ENCODE measurements at regions not wholly inside any gene's neighbourhood (a gene's known extent, or its start where the extent isn't known, plus 50 kb on each side); places are given as distances from the start of the nearest gene placed in this dataset.

DNA sequence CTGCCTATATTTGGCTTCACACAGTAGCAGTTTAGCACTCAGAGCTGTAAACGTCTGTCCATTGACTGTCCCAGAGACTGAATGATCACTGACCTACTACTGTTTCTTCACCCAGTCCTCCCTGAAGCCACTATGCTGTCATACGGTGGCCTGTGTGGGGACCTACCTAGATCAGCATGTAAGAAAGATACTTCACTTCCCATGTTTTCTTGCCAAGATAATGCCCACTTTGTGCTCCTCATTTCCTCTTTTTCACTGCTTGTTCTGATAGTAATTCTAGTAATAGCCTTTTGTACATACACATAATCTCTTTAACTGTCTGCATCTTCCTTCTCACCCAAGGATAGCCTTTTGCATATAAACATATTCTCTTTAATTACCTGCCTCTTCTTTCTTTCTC lies 109.9 kb upstream of the TIAM2 start:
- no peak for DNase-seq (ENCODE audit: low read depth, low spot score)

DNA sequence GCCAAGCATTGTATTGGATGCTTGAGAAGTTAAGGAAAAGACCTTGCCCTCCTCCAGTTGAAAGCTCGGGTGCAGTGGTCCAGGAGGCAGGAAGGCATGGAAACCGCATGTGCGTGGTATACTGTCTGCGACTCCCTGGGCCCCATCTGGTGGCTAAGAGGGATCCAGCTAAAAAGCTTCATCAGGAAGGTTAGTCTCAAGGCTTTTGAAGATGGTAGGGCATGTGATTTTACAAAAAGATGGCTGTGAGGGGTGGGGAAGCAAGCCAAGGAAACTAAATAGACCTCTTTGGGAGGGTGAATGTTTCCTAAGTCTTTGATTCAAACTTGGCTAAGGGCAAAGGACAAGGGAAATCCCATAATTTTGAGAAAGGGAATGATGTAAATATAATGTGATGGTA lies 109.1 kb upstream of the TIAM2 start:
- no peak for DNase-seq (ENCODE audit: low read depth, low spot score)

DNA sequence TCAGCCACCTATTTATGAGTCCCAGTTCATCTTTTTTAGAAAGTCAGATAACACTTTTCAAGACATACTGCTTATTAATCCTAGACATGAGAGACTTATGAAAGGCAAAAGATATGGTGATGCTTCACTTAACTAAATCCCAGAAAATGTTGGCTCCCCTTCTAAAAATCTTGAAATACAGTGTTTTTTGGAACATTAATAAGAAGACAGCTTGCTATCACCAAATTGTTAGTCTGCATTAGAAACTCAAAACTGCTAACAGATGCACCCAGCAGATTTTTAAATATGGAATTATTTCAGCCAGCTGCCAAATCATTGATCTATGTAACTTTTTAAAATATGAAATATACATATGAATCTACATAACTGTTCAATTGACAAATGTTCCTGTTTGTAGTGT lies 108.6 kb upstream of the TIAM2 start:
- no peak for DNase-seq (ENCODE audit: low read depth, low spot score)

DNA sequence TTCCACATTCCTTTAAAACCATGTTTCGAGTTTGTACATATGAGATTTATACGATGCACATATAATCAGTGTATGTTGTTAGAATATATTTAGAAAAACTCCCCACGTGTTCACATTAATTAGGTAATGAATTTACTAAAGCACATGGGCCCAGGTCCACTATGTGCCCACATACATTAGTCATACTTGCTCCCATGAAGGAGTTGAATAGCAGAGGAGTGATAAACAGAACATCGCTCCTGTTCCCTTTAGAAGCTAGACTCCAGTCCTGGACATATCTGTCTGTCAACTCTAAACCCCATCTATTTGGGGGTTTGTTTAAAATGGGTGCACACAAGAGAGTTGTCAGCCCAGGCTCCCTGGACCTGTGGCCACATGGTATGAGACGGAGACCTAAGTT lies 108.1 kb upstream of the TIAM2 start:
- DNase-seq (ENCODE audit: low read depth, low spot score), result no peak

DNA sequence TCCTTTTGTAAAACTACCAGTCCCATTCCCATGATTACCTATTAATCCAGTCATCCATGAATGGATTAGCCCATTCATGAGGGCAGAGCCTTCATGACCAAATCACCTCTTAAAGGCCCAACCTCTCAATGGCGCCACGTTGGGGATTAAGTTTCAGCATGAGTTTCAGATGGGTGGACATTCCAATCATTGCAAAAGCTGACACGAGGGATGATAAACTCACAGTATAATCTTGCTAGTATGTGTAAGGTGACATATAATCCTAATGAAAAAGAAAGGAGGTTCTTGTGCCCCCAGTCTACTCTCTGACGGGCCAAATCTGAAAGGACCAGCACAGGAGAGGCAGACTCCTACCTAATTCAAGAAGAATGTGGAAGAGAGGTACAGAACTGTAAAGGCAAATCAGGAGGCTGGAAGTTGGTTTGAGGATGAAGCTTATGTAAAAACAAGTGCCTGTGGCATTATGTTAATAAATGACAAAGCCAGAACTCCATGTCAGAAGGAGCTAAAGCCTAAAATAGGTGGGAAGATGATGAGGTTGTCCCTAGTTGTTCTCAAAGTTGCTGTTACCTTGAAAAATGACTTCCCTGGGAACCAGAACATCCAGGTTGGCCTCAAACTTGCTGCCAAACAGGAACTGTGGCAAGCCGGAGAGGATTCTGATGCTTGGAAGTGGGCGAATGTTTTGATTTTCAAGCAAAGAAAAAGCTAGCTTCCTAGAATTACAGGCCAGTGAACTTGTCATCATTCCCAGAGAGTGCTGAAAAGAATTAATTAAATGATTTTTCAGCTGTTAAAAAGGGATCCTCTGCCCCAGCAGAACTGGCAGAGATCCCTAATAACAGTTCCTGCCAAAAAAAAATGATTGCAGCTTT lies 106.5 kb upstream of the TIAM2 start:
- no peak for DNase-seq (ENCODE audit: low read depth, low spot score)

DNA sequence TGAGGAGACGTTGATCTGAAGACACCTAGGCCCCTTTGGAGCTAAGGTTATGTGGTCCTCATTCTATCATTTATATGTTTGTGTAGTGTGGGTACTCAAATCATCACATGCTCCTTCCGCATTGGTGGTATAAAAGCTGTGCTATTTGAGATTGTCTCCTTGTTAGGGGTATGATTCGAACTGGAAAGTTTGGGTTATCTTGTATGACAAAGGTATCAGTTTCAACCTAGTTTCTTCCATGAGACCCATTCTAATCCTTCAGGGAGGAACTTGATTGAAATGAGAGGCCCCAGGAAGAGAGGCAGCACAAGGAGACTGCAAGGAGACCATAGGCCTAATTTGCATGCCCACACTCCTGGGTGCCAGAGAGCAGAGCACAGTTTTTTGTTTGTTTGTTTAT lies 104.2 kb upstream of the TIAM2 start:
- DNase-seq (ENCODE audit: low read depth, low spot score), result no peak

DNA sequence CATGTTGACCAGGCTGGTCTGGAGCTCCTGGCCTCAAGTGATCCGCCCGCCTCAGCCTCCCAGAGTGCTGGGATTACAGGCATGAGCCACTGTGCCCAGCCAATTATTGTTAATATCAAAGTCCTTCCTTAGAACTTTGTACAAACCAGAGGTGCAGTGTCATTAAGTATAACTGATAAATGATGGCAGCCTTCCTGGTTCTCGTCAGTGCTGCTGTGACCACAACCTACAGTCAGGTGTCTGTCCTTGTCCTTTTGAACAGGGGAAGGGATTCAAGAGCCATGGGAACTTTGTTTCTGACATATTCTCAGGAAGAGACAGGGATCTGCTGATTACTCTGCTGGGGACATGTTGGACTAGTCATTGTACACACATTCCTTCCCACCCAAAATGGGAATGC lies 103.2 kb upstream of the TIAM2 start:
- DNase-seq (ENCODE audit: low read depth, low spot score), result no peak

DNA sequence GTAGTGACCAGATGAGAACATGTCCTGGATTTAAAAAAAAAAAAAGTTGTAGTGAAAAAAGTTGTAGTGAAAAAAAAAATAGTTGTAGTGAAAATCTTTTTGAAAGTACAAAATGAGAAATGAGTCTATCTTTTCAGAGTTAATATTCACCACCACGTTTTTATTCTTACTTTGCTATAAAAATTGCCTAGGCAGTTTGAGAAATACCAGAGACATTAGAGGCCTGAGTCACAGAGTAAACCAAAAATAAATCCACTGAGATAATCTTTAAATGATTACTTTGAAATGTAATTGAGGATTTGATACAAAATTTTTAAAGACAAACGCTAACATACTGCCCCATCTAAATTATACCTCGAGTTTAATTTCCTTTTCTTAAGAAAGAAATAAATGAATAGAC lies 101.2 kb upstream of the TIAM2 start:
- no peak for DNase-seq (ENCODE audit: low read depth, low spot score)

DNA sequence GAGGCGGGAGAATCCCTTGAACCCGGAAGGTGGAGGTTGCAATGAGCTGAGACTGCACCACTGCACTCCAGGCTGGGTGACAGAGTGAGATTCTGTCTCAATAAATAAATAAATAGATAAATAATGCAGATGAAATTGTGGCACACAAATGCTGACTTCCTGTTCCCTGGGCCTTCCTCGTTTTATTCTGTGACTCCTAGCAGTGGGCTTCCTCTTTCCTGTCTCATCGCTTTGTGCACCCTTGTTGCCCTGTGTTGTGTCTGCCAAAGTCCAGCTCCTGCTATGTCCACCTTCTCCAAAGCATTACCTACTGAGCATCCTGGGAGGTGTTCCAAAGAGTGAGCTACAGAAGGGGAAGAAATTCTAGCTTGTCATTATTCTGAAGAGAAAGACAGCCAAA lies 100.2 kb upstream of the TIAM2 start:
- no peak for DNase-seq (ENCODE audit: low read depth, low spot score)

DNA sequence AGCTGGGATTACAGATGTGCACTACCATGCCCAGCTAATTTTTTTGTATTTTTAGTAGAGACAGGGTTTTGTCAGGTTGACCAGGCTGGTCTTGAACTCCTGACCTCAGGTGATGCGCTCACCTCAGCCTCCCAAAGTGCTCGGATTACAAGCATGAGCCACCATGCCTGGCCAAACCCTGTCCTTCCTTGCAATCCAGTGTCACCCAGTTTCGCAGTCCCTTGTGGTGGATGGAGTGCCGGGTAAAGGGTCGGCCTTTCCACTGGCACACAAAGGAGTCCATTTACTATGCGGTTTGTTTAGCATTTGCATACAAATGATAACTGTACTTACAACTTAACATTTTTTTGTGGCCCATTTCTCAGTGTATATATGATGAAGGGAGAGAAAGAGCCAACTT lies 99.3 kb upstream of the TIAM2 start:
- DNase-seq (ENCODE audit: low read depth, low spot score), result no peak

DNA sequence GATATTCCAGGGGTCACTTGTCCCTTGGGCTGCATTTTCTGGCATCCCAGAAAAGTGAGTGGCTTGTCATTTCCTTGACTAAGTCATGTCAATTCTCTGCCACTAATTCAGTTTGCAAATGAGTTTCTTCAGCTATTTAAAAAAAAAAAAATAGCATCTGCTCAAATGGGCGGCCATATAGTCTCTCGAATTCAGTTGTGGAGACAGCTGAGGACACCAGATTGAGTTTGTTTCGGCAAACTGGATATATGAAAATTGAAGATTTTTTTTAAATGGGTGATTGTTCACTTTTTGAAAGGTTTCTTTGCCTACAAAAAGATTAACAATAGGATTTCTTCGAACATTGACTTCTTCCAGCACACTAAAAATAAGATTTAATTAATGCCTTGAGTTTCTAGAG lies 96.3 kb upstream of the TIAM2 start:
- no peak for DNase-seq (ENCODE audit: low read depth, low spot score)

DNA sequence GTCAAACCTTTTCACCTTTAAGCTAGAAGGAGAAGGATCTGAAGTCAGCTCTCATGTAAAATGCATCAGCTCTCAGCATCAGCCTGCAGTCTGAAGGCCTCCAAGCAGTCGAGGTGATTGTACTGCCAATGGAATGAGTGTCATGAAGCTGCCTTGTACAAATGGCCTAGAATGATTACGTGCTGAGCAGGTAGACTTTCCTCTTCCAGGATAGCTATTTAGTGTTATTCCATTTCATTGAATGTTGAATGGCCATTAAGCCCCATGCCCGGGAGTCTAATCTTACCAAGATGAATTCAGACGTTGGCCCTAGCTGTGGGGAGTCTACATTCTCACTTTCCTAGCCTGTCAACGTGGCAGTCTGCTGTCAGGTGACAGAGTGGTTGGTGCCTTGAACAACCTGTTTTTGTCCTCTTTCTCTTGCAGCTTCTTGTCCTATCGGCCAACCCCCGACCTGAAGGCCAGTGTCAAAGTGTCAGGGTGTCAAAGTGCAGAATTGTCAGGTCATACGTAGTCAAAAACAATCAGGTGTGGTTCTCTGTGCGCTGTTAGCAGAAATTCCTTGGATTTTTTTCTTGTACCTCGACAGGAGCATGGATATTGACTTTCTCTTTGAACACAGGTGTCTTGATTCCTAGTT lies 95.2 kb upstream of the TIAM2 start:
- DNase-seq (ENCODE audit: low read depth, low spot score), result no peak

DNA sequence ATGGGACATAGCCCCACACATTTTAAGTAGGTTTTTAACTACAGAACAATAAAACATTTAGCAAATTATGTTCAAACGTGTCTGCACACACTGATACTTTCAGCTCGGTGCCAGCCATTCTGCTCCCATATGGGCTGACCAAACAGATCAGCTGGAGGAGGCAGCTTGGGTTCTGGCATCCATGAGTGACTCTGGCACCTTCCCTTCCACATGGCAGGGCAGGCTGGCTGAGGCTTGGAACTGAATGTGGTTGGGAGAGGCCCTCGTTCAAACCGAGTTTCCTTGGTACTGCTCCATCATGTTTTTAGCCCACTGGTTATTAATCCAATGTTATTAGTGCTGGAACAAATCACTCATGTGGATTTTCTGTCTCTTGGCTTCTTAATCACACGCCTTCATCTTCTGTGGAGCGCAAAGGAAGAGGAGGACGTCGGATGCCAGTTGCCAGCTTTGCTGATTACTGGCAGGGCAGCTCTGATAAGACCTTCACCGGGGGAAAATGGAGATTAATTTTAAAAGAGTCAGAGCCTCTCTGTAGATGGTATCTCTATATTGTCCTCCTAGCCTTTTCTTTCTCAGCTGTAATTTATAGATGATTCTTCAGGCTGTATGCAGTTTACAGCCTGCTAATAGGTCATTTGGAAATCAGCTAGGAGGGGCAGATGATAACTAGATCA lies 93.1 kb upstream of the TIAM2 start:
- no peak for DNase-seq (ENCODE audit: low read depth, low spot score)

DNA sequence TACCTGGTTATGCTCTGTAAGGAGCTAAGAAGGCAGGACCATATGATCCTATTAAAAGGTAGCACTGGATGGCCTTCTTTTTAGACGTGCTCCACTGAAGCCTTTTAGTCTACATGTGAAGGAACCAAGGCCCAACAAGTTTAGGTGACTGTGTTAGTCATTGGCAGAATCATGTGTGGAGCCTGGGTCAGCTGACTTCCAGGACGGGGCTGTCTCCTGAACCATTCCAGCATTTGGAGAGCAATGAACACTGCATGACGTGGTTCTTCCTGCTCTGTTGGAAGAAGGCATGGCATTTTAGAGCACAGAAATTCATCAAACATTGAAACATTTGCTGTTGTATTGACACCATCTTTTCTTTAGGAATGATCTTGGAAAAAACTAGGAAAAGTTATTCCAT lies 87.8 kb upstream of the TIAM2 start:
- no peak for DNase-seq (ENCODE audit: low read depth, low spot score)

DNA sequence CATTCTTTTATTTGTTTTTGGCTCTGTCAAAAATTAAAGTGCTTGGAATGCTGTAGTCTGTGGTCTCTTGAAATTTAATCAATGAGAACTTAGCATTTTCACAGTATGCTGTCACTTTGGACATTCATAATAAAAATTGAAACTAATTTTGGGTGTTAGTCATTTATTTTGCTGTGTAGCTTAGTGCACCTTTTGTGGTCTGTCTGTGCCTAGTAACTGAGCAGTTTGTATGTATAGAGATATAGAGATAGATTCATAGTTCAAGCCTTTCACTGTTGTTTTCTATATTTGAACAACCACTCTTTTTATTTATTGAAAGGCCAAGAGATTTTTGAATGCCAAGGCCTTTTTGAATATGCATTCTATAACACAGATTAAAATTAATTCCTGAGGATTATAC lies 86.4 kb upstream of the TIAM2 start:
- no peak for DNase-seq (ENCODE audit: low read depth, low spot score)

DNA sequence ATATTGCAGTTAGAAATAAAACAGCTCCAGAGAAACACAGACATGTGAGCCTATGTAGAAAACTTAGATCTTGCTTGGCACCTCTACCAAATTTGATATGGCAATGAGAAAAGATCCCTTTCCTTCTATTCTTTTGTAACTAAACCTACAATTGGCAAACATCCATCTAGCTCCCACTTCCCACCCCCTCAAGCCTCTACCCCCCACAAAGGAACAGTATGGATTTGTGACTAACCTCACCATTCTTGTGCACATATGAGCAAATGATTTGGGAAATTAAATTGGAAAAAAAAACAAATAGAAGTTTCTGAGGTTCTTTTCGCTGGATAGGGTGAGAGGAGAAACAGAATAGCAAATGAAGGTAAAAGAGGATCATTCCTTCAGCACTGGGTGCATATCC lies 85.8 kb upstream of the TIAM2 start:
- no peak for DNase-seq (ENCODE audit: low read depth, low spot score)

DNA sequence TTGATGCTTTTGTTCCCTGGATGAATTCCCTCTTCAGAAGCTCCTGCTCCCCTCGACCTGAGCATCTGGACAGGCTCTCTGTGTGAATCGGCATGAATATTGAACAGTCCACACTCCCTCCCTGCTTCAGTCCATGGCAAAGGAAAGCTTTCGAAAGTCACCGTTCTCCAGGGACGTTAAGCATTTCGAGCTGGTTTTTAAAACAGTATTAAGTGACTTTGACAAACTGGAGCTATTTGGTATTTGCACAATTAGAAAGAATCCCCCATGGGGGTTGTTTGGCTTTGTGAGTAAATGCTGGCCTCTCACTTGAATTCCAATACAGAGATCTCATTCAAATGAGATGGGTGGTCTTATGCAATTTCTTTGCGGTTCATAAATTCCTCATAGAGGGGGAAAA lies 85.3 kb upstream of the TIAM2 start:
- DNase-seq (ENCODE audit: low read depth, low spot score), result no peak

DNA sequence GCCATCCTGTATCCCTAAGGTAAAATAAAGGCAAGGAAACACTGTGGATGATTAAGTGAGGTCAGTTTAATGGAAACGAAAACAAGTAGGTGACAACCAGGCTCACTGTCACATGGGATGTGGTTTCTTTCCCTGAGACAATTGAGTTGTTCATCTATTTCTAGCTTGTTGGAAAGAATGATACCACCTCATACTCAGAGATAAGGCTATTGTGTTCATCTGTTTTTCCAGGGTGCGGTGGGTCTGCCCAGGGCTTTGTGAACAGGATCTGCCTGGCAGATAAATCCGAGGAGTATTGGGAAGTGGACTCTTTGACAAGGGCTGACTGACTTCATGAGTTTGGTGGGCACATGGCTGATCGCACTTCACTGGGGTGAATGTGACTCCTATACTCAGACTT lies 80.8 kb upstream of the TIAM2 start:
- no peak for DNase-seq (ENCODE audit: low read depth, low spot score)

DNA sequence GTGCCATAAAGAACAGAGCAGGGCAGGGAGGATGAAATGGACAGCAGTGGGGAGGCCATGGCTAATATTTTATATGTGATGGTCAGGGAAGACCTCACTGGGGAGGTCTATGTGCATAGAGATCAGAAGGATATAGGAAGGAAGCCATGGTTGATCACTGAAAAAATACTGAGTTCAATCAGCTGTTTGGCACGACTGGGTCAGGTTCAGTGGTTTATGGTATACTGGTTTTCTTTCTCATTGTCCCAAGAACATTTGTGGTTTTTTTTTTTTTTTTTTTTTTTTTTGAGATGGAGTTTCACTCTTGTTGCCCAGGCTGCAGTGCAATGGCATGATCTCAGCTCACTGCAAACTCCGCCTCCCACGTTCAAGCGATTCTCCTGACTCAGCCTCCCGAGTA lies 78.3 kb upstream of the TIAM2 start:
- no peak for DNase-seq (ENCODE audit: low read depth, low spot score)

DNA sequence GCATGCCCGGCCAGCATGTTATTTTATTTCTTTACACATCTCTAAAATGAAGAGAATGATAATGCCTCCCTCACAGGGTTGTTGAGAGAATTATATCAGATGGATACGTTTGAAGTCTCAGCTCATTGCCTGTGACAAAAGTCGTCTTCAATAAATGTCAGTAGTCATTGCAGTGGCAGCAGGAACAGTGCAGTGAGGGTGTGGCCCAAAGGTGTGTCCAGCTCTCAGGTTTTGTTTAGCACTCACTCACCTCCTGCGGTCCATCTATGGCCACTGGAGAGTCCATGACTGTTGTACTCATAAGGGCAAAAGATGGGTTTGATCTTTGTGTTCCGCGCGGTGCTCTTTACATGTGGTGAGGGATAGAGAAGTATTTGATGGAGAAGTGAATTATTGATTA lies 77.2 kb upstream of the TIAM2 start:
- no peak for DNase-seq (ENCODE audit: low read depth, low spot score)

DNA sequence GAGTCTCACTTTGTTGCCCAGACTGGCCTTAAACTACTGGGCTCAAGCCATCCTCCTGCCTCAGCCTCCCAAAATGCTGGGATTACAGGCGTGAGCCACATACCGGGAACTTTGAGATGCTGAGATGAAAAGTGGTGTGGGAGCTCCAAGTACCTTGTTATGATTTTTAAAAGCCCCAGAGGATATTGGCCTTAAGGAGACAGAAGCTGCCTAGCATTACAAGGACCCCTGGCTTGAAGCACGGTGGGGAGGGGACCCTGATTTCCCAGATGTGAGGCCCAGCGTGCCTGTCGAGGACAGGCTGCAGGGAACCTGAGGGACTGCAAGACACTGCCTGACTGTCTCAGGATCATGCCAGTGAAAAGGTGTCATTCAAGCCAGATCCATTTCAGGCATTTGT lies 75.3 kb upstream of the TIAM2 start:
- no peak for DNase-seq (ENCODE audit: low read depth, low spot score)

DNA sequence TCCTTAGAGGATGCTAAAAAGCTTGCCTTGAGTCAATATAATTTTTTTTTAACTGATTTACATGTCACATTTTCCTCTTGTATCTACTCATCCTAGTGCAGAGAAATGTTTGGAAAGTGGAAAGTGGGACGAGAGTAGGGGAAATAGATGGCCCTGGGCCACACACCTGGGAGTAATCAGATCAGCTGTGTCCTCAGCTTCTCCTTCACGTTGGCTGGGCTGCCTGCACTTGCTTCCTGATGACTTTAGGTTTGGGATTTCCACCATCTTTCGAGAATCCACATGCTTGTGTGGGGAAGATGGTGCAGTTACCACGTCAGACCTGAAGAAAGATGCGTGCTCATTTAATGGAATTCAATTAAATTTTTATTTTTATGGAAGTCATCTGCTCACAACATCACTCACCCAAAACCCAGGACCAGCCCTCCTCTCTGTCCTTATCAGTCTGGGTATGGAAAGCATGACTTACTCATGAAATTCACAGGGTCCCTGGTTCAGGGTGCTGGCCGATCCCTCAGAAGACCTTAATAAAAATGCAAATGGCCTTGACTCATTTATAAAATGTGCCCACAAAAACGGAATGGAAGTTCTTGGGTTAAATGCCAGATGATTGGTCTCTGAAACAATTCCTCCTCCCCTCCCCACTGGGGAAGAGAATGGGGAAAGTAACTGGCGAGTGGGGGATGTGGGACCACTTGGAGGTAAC lies 74.5 kb upstream of the TIAM2 start:
- DNase-seq (ENCODE audit: low read depth, low spot score), result no peak
